ENCODE measurements at regions not wholly inside any gene's neighbourhood (a gene's known extent, or its start where the extent isn't known, plus 50 kb on each side); places are given as distances from the start of the nearest gene placed in this dataset.

DNA sequence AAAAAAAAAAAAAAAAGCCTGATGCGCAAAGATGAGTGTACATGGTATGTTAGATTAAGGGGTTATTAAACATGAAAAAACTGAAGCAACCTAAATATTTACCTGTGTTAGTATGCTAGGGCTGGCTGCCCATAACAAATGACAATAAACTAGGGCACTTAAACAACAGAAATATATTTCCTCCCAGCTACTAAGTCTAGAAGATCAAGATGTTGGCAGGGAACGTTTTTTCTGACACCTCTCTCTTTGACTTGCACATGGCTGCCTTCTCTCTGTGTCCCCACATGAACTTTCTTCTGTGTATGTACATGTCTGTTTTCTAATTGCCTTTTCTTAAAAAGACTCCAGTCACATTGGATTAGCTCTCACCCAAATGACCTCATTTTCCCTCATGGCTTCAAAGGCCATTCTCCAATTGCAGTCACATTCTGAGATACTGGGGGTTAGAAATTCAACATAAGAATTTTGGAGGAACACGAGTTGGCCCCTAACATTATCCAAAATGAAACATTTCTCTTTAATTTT is 694.5 kb downstream of the CDH9 start:
- TF ChIP-seq, protein P1, sequence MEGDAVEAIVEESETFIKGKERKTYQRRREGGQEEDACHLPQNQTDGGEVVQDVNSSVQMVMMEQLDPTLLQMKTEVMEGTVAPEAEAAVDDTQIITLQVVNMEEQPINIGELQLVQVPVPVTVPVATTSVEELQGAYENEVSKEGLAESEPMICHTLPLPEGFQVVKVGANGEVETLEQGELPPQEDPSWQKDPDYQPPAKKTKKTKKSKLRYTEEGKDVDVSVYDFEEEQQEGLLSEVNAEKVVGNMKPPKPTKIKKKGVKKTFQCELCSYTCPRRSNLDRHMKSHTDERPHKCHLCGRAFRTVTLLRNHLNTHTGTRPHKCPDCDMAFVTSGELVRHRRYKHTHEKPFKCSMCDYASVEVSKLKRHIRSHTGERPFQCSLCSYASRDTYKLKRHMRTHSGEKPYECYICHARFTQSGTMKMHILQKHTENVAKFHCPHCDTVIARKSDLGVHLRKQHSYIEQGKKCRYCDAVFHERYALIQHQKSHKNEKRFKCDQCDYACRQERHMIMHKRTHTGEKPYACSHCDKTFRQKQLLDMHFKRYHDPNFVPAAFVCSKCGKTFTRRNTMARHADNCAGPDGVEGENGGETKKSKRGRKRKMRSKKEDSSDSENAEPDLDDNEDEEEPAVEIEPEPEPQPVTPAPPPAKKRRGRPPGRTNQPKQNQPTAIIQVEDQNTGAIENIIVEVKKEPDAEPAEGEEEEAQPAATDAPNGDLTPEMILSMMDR (IDR thresholded peaks at IDR 0.05): no peak
- TF ChIP-seq EZH2 (IDR thresholded peaks at IDR 0.05; ENCODE audit: borderline replicate concordance, insufficient read depth, low read depth, low read length, poor library complexity, severe bottlenecking): no peak

All from B cell (primary cell).